Dermis microvascular lymphatic vessel endothelial cell (primary cell): ENCODE measurements at regions not wholly inside any gene's neighbourhood (a gene's known extent, or its start where the extent isn't known, plus 50 kb on each side); places are given as distances from the start of the nearest gene placed in this dataset.

Source experiments
- DNase-seq, 2 donors: peaks; one replicate each; pipeline versions ENCODE4 v3.0.0 to v3.0.0-alpha.2; 2010; ENCODE audit warnings: low read depth in 2 of 2

DNA sequence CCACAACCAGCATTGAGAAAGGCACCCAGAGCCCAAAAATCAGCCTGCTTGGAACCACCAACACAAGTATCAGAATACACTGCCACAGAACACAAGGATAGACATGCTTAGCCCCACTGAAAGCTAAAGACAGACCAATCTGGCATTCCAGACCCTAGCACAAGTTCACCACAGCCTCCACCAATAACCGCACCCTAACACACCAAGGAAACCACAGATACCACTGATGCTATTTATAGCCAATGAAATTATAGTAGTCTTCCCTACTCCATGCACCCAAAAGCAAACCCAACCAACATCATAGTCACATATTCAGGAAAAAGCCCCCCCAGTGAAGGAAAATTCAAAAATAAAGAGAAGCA is 83.9 kb upstream of the STT3B start:
- DNase-seq, result no peak

DNA sequence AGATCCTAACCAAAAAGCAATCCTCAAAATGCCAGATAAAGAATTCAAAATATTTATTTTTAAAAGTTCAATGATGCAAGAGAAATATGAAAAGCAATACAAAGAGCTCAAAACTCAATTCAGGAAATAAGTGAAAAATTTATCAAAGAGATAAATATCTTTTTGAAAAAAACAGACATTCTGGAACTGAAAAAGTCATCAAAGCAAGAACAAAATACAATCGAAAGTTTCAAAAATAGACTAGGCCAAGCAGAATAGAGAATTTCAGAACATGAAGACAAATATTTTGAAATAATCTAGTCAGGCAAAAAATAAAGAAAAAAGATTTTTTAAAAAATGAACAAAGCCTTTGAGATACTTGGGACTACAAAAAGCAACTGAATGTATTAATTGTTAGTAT is 83.4 kb upstream of the STT3B start:
- DNase-seq, result no peak

DNA sequence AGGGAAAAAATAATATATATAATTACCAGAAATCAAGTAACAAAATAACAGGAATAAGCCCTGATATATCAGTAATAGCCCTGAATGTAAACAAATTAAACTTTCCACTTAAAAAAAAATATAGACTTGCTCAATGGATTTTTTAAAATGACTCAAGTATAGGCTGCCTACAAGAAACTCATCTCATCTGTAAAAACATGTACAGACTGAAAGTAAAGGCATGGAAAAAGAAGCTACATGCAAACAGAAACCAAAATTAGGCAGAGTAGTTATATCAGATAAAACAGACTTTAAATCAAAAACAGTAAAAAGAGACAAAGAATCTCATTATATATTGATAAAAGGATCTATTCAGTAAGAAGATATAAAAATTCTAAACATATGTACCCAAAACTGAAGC is 82.4 kb upstream of the STT3B start:
- no peak for DNase-seq

DNA sequence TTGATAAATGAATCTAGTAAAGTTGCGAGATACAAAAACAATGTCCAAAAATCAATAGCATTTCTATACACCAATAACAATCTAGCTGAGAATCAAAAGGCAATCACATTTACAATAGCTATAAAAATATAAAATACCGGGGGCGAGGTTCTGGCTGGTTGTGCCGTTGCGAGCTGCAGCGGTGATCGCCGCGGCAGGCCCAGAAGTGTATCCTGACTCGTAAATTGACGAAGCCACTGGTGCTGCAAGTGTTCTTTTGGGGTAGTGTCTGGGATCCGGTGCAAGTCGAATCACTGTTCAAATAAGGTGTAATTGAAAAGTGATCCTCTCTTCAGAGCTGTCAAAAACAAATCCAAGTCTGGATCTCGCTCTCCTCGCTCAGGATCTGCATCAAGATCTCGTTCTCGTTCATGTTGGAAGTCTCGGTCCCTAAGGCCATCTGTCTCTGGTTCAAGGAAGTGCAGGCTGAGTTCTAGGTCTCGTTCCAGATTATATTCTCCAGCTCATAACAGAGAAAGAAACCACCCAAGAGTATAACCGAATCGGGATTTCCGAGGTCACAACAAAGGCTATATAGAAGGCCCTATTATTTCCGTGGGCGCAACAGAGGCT is 80.1 kb upstream of the STT3B start:
- DNase-seq, result no peak

DNA sequence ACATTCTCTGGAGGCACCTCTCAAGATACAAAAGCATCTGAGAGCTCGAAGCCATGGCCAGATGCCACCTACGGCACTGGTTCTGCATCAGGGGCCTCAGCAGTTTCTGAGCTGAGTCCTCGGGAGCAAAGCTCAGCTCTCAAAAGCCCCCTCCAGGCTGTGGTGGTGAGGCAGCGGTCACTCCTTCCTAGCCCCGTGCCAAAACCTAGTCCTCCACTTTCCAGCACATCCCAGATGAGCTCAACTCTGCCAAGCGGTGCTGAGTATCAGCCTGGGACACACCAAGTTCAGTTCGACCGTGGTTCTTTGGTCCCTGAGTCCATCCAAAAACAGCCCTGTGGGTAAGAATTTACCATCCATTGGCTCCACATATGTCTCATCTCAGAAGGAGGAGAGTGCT is 79.3 kb upstream of the STT3B start:
- no peak for DNase-seq

DNA sequence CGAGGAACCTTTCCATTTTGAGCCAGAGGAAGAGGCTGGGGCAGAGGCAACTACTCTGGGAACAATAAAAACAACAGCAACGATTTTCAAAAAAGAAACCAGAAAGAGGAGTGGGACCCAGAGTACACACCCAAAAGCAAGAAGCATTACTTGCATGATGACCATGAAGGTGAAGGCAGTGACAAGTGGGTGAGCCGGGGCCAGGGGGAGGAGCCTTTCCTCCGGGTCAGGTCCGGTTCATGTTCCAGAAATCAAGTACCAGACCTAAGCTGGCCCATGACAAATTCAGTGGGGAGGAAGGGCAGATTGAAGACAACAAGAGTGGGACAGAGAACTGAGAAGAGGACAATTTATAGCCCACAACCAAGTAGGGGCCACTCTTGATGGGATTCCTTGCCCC is 77.2 kb upstream of the STT3B start:
- no peak for DNase-seq

DNA sequence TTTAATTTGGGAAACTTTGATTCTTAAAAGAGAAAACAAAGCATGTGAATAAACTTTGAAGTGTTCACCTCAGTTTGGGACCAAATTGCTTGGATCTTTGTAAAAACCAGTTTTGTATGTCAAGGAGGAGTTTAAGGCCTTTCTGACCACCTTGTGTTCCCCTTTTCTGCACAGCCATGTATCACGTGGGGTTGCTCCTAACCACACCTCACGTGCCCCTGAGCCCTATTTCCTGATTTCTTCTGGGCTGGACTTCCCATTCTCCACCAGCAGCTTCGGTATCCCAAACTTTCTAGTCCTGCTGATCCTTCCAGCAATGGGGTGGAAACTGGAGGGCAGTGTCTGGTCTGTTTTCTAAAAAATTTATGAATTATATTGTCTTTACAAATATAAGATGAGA is 76.4 kb upstream of the STT3B start:
- DNase-seq, result no peak

DNA sequence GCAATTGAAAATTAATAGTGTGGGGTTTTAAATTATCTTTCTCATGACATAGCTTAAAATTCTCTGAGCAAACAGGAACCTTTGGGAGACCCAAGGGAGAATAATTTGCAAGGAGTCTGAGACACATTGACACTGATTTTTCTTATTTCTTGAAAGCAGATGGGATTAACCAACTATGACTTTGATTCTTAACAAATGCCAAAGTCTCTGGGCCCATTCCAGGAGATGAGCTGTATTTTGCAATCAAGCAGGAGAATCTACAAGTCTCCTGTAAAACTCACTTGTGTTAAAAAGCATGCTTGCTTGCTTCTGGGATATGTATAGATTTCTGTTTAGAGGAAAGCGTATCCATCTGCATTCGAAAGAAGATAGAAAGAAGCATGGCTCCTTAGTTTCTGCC is 71.3 kb upstream of the STT3B start:
- no peak for DNase-seq

DNA sequence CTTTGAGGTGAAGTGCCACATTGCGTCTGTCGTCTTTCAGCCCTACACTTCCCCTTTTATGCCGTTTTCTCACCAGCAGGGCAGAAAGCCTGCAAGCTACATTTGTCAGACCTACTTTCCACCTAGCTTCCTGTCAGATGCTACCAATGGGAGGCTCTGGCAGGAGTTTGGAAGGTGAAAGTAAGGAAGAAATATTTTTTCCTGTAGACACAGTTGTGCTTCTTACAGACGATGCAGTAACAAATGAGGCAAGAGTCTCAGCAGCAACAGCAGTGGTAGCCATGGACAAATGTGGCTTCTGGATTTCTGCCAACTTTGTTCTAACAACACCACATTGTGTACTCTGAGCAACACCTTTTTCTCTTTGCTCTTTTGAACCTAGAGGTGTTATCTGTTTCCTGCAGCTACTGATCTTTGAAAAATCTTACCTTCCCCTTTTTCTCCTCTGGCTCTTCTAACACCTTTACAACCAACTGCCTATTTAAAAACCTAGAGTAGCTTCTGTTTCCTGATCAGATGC is 70.6 kb upstream of the STT3B start:
- DNase-seq, result peak; percentile 63 to 81

DNA sequence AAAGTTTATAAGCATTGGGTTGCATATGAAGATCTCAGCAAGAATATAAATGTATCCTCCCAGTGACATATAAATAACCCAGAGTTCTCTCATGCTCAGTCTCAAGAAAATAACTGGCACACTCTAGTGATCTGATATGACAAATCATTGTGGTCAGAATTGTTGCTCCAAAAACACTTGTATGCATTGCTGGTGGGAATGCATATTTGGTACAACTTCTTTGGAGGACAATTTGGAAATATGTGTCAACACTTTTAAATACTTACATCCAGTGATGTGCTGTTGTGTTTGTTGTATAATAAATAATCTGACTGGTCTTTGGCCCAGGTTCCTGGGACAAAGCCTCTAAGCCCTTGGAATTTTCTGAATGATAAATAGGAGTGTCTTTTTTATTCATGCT is 66.7 kb upstream of the STT3B start:
- no peak for DNase-seq

DNA sequence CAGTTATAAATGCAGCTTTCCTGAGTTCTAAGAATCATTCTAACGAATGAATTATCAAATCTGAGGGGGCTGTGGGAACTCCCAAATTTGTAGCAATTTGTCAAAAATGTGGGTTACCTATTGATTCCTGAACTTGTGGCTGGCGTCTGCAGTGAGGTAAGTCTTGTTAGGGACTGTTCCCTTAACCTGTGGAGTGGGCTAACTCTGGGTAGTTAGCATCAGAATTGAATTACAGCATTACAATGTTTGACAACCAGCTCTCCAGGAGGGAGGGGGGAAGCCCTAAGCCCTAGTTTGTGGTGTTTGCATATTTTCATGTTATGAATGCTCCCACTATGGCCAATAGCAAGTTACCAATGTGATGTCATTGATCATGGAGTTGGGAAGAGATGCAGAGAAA is 65.9 kb upstream of the STT3B start:
- DNase-seq, result no peak

DNA sequence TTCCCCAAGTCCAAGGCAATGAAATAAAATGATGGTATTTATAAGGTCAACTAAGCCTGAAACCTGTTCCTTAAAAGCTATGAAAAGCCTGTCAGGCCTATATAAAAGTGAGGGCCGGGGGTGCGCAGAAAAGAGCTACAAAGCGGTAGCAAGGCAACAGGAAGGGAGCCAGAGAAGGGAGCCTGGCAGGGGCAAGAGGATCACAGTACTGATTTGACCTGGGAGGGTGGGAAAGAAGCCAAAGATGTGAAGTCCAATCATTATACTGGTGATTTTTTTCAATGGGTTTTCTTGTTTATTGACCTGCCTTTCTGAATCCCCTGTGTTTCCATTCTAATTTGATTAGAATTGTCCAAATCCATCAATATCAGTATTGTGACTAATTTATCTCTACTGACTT is 64.3 kb upstream of the STT3B start:
- no peak for DNase-seq

DNA sequence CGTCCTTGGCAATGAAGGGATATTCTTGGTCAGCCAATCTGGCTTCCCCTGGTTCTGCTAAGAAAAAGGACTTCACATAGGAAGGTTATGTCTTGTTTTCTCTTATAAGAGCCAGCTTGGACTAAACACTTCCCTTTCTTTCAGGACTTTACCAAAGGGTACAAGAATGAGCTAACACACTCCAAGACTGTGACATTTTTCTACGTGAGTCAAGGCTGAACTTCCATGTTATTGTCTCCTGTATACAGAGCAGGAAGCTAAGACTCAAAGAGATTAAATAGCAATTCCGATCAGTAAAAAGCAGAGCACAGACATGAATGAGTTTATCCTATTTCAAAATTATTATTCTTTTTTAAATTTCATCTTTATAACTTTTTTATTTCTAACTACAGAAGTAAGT is 63.3 kb upstream of the STT3B start:
- DNase-seq, result peak in 1 of 2 donors; percentile 28

DNA sequence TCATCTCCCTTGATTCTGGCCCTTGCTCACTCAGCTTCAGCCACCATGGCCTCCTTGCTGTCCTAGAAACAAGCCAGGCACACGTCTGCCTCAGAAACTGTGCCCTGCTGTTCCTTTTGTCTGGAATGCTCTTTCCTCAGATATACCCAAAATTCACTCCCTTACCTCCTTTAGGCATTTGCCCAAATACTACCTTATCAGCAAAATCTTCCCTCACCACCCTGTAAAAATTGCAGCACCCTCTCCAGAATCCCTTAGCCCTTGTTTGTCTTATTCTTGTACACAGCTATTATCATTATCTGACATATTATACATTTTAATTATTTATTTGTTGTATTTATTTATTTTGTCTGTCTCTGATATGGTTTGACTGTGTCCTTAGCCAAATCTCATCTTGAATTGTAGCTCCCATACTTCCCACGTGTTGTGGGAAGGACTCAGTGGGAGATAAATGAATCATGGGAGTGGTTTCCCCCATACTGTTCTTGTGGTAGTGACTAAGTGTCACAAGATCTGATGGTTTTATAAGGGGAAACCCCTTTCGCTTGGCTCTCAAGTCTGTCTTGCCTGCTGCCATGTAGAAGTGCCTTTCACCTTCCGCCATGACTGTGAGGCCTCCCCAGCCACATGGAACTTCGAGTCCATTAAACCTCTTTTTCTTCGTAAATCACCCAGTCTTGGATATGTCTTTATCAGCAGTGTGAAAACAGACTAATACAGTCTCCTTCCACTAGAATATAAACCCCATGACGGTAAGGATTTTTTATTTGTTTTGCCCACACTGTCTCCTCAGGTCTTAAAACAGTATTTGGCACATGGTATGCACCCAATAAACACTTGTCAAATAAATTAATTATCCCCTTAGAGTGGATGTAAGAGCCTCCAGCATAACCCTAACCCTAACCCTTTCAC is 60.0 kb upstream of the STT3B start:
- DNase-seq, result no peak

DNA sequence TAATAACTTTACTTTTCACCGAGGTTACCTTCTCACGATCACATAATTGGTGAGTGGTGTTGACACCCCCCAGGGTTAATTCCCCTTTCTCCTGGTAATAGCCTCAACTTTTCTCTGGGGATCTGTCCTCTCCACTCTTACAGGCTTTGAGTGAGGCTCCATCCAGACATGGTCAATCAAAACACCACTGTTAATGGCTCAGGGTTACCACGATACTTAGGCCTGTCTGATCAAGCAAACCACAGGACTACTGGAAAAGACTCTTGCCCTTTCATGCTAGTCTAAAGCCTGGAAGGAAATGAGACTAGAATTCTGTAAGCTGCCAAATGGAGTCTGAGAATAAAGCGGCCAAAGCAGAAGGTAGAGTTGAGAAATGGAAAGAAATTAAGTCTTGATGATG is 56.5 kb upstream of the STT3B start:
- DNase-seq, result no peak

DNA sequence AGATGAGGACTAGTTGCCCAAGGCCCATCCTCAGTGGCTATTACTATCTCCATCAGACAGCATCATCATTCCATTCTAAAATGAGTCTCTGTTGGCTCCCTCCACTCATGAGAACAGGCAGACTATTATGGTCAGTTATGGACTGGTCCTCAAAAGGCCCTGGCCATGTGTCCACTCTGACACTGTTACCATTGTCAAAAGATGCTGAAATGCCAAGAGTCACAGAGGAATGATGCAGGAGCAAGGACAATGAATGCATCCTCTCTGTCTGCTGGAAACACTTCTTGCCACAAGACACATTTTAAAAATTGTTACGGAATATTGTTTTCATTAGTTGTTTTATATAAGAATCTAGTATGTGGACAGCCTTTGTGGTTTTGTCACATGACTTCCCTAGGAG is 53.3 kb upstream of the STT3B start:
- DNase-seq, result no peak

DNA sequence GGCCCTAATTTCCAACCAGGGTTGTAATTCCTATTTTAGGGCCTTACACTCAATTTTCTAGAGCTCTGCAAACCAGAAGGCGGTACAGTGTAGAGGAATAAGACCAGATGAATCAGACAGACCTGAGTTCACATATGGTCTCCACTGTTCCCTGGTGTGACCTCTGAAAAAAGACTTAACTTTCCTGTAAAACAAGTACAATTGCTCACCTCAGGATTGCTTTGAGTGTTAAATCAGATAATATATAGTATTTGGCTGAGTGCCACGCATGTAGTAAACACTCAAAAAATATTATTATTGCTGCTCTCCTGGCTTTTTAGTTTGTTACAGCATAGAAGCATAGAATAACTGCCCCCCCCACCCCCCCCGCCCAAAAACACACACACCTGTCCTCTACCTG is 51.0 kb upstream of the STT3B start:
- DNase-seq, result no peak

DNA sequence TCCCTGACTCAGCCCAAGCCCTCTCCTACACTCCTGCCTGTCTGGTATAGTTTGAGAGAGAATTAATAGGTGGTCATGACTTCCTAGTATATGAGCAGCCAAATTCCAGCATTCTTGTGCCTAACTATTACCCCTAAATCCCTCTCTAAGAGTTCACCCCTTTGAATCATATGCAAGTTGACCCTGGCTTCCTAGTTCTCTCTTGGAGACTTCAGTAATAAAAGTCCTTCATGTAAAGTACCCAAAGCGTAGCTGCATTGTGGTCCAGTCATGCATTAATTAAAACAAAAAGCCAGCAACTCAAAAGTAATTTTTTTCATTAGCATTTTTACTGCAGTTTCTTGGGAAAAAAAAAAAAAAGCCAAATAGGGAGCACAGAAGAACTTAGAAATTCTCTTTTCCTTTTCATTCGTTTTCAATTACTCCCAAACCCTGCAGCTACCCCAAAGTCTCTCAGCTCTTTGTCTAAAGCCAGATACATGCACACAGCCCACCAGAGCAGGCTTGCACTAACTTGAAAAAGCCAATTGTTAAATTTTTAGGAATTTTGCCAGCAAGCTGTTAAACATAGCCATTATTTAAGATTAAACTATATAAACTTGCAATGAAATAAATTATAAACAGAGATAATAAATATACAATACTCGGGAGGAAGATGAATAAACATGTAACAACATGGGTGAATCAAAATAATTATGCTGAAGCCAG is 50.1 kb upstream of the STT3B start:
- DNase-seq, result no peak
